H1 (cell line): ENCODE measurements at regions not wholly inside any gene's neighbourhood (a gene's known extent, or its start where the extent isn't known, plus 50 kb on each side); places are given as distances from the start of the nearest gene placed in this dataset.

Experiments
- CTCF ChIA-PET: fragments of 300-600 bp; sonication (Branson Sonifier 250); formaldehyde crosslinking; loops from one replicate; lab custom pipeline; 2021; ENCODE audit not compliant: partially characterized antibody; lab: Charles Lee
- POLR2A ChIA-PET: fragments of 300-600 bp; sonication (Branson Sonifier 250); formaldehyde crosslinking; loops from one replicate; lab custom pipeline; 2021; ENCODE audit warnings: inconsistent platforms; ENCODE audit not compliant: partially characterized antibody; lab: Charles Lee
- DNase-seq, 2 experiments: peaks; one replicate each; pipeline versions ENCODE4 v3.0.0 to v3.0.0-alpha.2; 2010 to 2022; ENCODE audit warnings: low spot score in 2 of 2, low read depth in 1 of 2, mixed read lengths in 1 of 2
- FAIRE-seq: peaks from 2 replicates; lab custom pipeline; 2011; peaks lifted over from hg19 to GRCh38; lab: Jason Lieb, UNC
- H2AFZ ChIP-seq: 2 replicates; pipeline ENCODE4 v1.8.1; 2012; ENCODE audit warnings: low read length, inconsistent platforms
- H2AK5ac ChIP-seq: 2 replicates; pipeline ENCODE4 v1.6.1; 2013; ENCODE audit warnings: low read depth, low read length
- H2BK120ac ChIP-seq: replicated peaks from 2 replicates; pipeline ENCODE3; 2013; ENCODE audit warnings: low read depth, low read length, inconsistent platforms
- H2BK12ac ChIP-seq: 2 replicates; pipeline ENCODE4 v1.6.1; 2013; ENCODE audit warnings: low read depth, low read length
- H2BK15ac ChIP-seq: 2 replicates; pipeline ENCODE4 v1.6.1; 2013; ENCODE audit warnings: low read length
- H2BK20ac ChIP-seq: 2 replicates; pipeline ENCODE4 v1.6.1; 2013; ENCODE audit warnings: low read length
- H2BK5ac ChIP-seq: 2 replicates; pipeline ENCODE4 v1.6.1; 2013; ENCODE audit warnings: low read depth, low read length
- H3K14ac ChIP-seq: 2 replicates; pipeline ENCODE4 v1.6.1; 2013; ENCODE audit warnings: inconsistent platforms; ENCODE audit not compliant: insufficient read length
- H3K18ac ChIP-seq: 2 replicates; pipeline ENCODE4 v1.6.1; 2013; ENCODE audit warnings: low read length; ENCODE audit errors: extremely low read depth
- H3K23ac ChIP-seq: 2 replicates; pipeline ENCODE4 v1.6.1; 2013; ENCODE audit warnings: inconsistent platforms; ENCODE audit not compliant: insufficient read length
- H3K23me2 ChIP-seq: 2 replicates; pipeline ENCODE4 v1.6.1; 2013; ENCODE audit warnings: low read depth, low read length
- H3K27ac ChIP-seq: 2 replicates; pipeline ENCODE4 v1.6.1; 2011; ENCODE audit warnings: low read depth, low read length, inconsistent platforms
- H3K27me3 ChIP-seq, 4 experiments: replicated peaks in 1 of 4; 1 replicate in 1 of 4; 2 replicates in 3 of 4; pipeline versions ENCODE4 v1.6.1 to v1.8.1; 2011 to 2013; ENCODE audit warnings: low read length in 3 of 4, mild to moderate bottlenecking in 3 of 4, inconsistent platforms in 2 of 4, mixed read lengths in 2 of 4, moderate library complexity in 1 of 4; ENCODE audit not compliant: control insufficient read depth in 3 of 4, insufficient read depth in 3 of 4; ENCODE audit errors: extremely low read depth in 1 of 4
- H3K36me3 ChIP-seq, 4 experiments: 2 replicates each; pipeline versions ENCODE4 v1.6.1 to v1.8.1; 2011 to 2013; ENCODE audit warnings: mild to moderate bottlenecking in 4 of 4, low read length in 3 of 4, moderate library complexity in 2 of 4, control low read depth in 1 of 4, inconsistent platforms in 1 of 4; ENCODE audit not compliant: insufficient read depth in 4 of 4, control insufficient read depth in 2 of 4
- H3K4ac ChIP-seq: replicated peaks from 2 replicates; pipeline ENCODE3; 2013; ENCODE audit warnings: low read length, low read depth, mixed read lengths, inconsistent platforms; ENCODE audit not compliant: insufficient read length
- H3K4me1 ChIP-seq, 4 experiments: replicated peaks in 1 of 4; 1 replicate in 1 of 4; 2 replicates in 3 of 4; pipeline versions ENCODE4 v1.6.1 to v1.8.1; 2011 to 2013; ENCODE audit warnings: low read length in 3 of 4, inconsistent platforms in 2 of 4, mixed read lengths in 1 of 4; ENCODE audit not compliant: insufficient read depth in 4 of 4, control insufficient read depth in 3 of 4
- H3K4me2 ChIP-seq, 2 experiments: 2 replicates each; pipeline versions ENCODE4 v1.6.1 to v1.8.1; 2011 to 2013; ENCODE audit warnings: low read depth in 2 of 2, low read length in 2 of 2, control low read depth in 1 of 2, inconsistent platforms in 1 of 2, mild to moderate bottlenecking in 1 of 2; ENCODE audit not compliant: insufficient read depth in 1 of 2
- H3K4me3 ChIP-seq, 4 experiments: fragments of 200-600, 300-600 bp in 1 of 4; sonication (generic), shearing (Covaris generic), sonication (Bioruptor Twin) in 1 of 4; 2 replicates each; pipeline versions ENCODE4 v1.5.1 to v1.8.1; 2011 to 2016; ENCODE audit warnings: low read length in 4 of 4, low read depth in 3 of 4, control low read depth in 2 of 4, inconsistent platforms in 2 of 4, mild to moderate bottlenecking in 2 of 4, mixed read lengths in 1 of 4, moderate library complexity in 1 of 4; ENCODE audit not compliant: insufficient read depth in 2 of 4; ENCODE audit errors: extremely low read depth in 1 of 4
- H3K56ac ChIP-seq: replicated peaks from 2 replicates; pipeline ENCODE3; 2013; ENCODE audit warnings: low read depth, mild to moderate bottlenecking, mixed read lengths, low read length, inconsistent platforms; ENCODE audit not compliant: insufficient read length
- H3K79me1 ChIP-seq: 2 replicates; pipeline ENCODE4 v1.6.1; 2013; ENCODE audit warnings: low read depth, low read length, control low read depth
- H3K79me2 ChIP-seq, 2 experiments: 2 replicates each; pipeline versions ENCODE4 v1.6.1 to v1.8.1; 2012 to 2013; ENCODE audit warnings: low read length in 2 of 2, mild to moderate bottlenecking in 2 of 2, inconsistent platforms in 1 of 2; ENCODE audit not compliant: insufficient read depth in 2 of 2, control insufficient read depth in 1 of 2
- H3K9ac ChIP-seq, 4 experiments: replicated peaks in 1 of 4; 1 replicate in 1 of 4; 2 replicates in 3 of 4; pipeline versions ENCODE4 v1.6.1 to v1.8.1; 2011 to 2013; ENCODE audit warnings: low read depth in 3 of 4, low read length in 3 of 4, control low read depth in 2 of 4, mild to moderate bottlenecking in 2 of 4, moderate library complexity in 2 of 4, inconsistent platforms in 1 of 4; ENCODE audit errors: extremely low read depth in 1 of 4
- H3K9me3 ChIP-seq, 2 experiments: 2 replicates each; pipeline versions ENCODE4 v1.6.1 to v1.8.1; 2012 to 2013; ENCODE audit warnings: mild to moderate bottlenecking in 2 of 2, moderate library complexity in 2 of 2, control low read depth in 1 of 2, inconsistent platforms in 1 of 2, low read depth in 1 of 2, low read length in 1 of 2, mixed read lengths in 1 of 2; ENCODE audit not compliant: insufficient read depth in 2 of 2
- H4K20me1 ChIP-seq, 2 experiments: replicated peaks in 1 of 2; 2 replicates each; pipeline versions ENCODE3 to v1.8.1; 2011 to 2013; ENCODE audit warnings: inconsistent platforms in 2 of 2, low read length in 2 of 2, mild to moderate bottlenecking in 1 of 2; ENCODE audit not compliant: insufficient read depth in 2 of 2, control insufficient read depth in 1 of 2
- H4K5ac ChIP-seq: 2 replicates; pipeline ENCODE4 v1.6.1; 2013; ENCODE audit warnings: low read length, low read depth, mixed read lengths, inconsistent platforms; ENCODE audit not compliant: insufficient read length
- H4K8ac ChIP-seq: 2 replicates; pipeline ENCODE4 v1.8.0; 2013; ENCODE audit warnings: mild to moderate bottlenecking, moderate library complexity, low read length, inconsistent platforms; ENCODE audit not compliant: insufficient read depth; ENCODE audit errors: extremely low read depth
- H4K91ac ChIP-seq: replicated peaks from 2 replicates; pipeline ENCODE3; 2013; ENCODE audit warnings: low read length, mixed read lengths, inconsistent platforms; ENCODE audit not compliant: insufficient read length
- BRCA1 ChIP-seq: IDR thresholded peaks from 2 replicates; pipeline ENCODE4 v1.6.1; 2012; ENCODE audit warnings: low read depth, low read length, improper control_type of control experiment
- CHD1 ChIP-seq: IDR thresholded peaks from 2 replicates; pipeline ENCODE4 v1.6.1; 2012; ENCODE audit warnings: low read depth, low read length, improper control_type of control experiment
- CREB1 ChIP-seq: IDR thresholded peaks from 2 replicates; pipeline ENCODE4 v1.6.1; 2012; ENCODE audit warnings: inconsistent platforms
- HDAC2 ChIP-seq, 2 experiments: fragments of 300-600 bp in 1 of 2; sonication (generic) in 1 of 2; IDR thresholded peaks; 2 replicates each; pipeline ENCODE4 v1.6.1; 2011 to 2012; ENCODE audit warnings: low read depth in 2 of 2, low read length in 2 of 2, mild to moderate bottlenecking in 2 of 2, moderate library complexity in 2 of 2, borderline replicate concordance in 1 of 2, inconsistent platforms in 1 of 2
- KDM5A ChIP-seq: fragments of 200-600 bp; IDR thresholded peaks from 2 replicates; pipeline ENCODE4 v1.7.1; 2012; ENCODE audit warnings: mild to moderate bottlenecking, low read length, inconsistent platforms, mixed read lengths
- POLR2A ChIP-seq, 2 experiments: IDR thresholded peaks; 1 replicate in 1 of 2; 2 replicates in 1 of 2; pipeline ENCODE4 v1.6.1; 2011; ENCODE audit warnings: low read depth in 2 of 2, low read length in 2 of 2, mild to moderate bottlenecking in 2 of 2; ENCODE audit errors: control extremely low read depth in 1 of 2
- SRF ChIP-seq: IDR thresholded peaks from 2 replicates; pipeline ENCODE4 v1.6.1; 2011; ENCODE audit warnings: mild to moderate bottlenecking, low read depth, low read length, moderate library complexity
- TCF12 ChIP-seq: IDR thresholded peaks from 2 replicates; pipeline ENCODE4 v1.6.1; 2011; ENCODE audit warnings: low read depth, mild to moderate bottlenecking, low read length
- WGBS, 2 experiments: shearing (Covaris generic) in 1 of 2; methylation state at CpG; one replicate each; pipeline versions ENCODE4 v1.1.6 to v1.1.7; 2013 to 2015; ENCODE audit warnings: low lambda C conversion rate in 2 of 2, mixed read lengths in 2 of 2, inconsistent platforms in 1 of 2, low coverage in 1 of 2, missing lambda C conversion rate in 1 of 2; ENCODE audit not compliant: insufficient replicate concordance in 2 of 2, insufficient coverage in 1 of 2, insufficient read length in 1 of 2; ENCODE audit errors: extremely low coverage in 1 of 2, missing lambda C conversion rate in 1 of 2; 5-methylcytosine and 5-hydroxymethylcytosine counted together
- TF ChIP-seq, protein P1 (sequence below): IDR thresholded peaks from 2 replicates; pipeline ENCODE4 v1.6.1; 2012; ENCODE audit warnings: low read length, inconsistent platforms

DNA sequence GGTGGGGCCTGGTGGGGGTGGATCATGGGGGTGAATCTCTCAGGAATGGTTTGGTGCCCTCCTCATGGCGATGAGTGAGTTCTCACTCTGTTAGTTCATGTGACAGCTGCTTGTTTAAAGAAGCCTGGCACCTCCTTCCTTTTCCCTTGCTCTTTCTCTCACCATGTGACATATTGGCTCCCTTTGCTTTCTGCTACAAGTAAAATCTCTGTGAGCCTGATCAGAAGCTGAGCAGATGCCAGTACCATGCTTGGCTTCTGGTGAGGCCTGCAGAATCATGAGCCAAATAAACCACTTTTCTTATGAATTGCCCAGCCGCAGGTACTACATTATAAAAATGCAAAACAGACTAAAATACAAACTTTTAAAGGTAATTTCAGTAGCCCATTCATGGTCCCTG is 73.4 kb upstream of the TEX51 start:
- Histone ChIP-seq H3K79me2 (no peaks in the 10 kb centered on the region), H3K9ac (no peak overlapping the region), H2BK15ac (no peak overlapping the region), H2AK5ac (no peak overlapping the region), H3K4me1 (peaks cover 0 to 3% (median under 1%) of the 10 kb centered on the region in 4 experiments; a peak in 2 of 7 replicates), H2AFZ (no peak overlapping the region), H2BK120ac (no peak overlapping the region), H3K4me3 (no peak overlapping the region), H4K8ac (no peak overlapping the region), H2BK5ac (no peak overlapping the region), H3K23ac (no peak overlapping the region), H3K23me2 (no peaks in the 10 kb centered on the region; the same call in 1 of the 2 replicates), H3K56ac (no peak overlapping the region), H3K9me3 (no peaks in the 10 kb centered on the region), H3K27ac (no peak overlapping the region), H3K4ac (no peak overlapping the region), H3K79me1 (no peaks in the 10 kb centered on the region), H2BK20ac (no peak overlapping the region), H3K14ac (no peak overlapping the region)
- WGBS, 2 experiments = 91% methylated on average over 2 of the region's 2 CpGs; no CpG with 5 or more reads in 1 of the 2 experiments
- DNase-seq = no peak
- POLR2A ChIA-PET = no interaction called here
- TF ChIP-seq KDM5A = no peak
- TF ChIP-seq TCF12 = no peak
- no peak for TF ChIP-seq HDAC2 (IDR thresholded peaks at IDR 0.05; ENCODE audit: borderline replicate concordance in 1 of 2, low read depth in 2 of 2, low read length in 2 of 2)
- no peak for TF ChIP-seq BRCA1
- no peak for TF ChIP-seq CREB1
- TF ChIP-seq CHD1 = no peak
- TF ChIP-seq, protein P1, sequence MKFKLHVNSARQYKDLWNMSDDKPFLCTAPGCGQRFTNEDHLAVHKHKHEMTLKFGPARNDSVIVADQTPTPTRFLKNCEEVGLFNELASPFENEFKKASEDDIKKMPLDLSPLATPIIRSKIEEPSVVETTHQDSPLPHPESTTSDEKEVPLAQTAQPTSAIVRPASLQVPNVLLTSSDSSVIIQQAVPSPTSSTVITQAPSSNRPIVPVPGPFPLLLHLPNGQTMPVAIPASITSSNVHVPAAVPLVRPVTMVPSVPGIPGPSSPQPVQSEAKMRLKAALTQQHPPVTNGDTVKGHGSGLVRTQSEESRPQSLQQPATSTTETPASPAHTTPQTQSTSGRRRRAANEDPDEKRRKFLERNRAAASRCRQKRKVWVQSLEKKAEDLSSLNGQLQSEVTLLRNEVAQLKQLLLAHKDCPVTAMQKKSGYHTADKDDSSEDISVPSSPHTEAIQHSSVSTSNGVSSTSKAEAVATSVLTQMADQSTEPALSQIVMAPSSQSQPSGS = no peak
- no peak for TF ChIP-seq POLR2A (IDR thresholded peaks at IDR 0.05; ENCODE audit: control extremely low read depth in 1 of 2, low read depth in 2 of 2, low read length in 2 of 2)
- TF ChIP-seq SRF = no peak
- TF ChIP-seq, all 59 proteins: peak for 0
- FAIRE-seq = no peak
- no peaks in the 10 kb centered on the region for H4K20me1 ChIP-seq
- H2BK12ac ChIP-seq = no peak overlapping the region
- no peak overlapping the region for H3K18ac ChIP-seq
- no peaks in the 10 kb centered on the region for H3K36me3 ChIP-seq
- CTCF ChIA-PET = no interaction called here
- no peak overlapping the region for H3K4me2 ChIP-seq
- H4K91ac ChIP-seq = no peak overlapping the region
- peaks cover 0 to 2% (median 0%) of the 10 kb centered on the region in 4 experiments; a peak in 1 of 7 replicates for H3K27me3 ChIP-seq
- H4K5ac ChIP-seq = no peak overlapping the region
